ENCODE measurements at regions not wholly inside any gene's neighbourhood (a gene's known extent, or its start where the extent isn't known, plus 50 kb on each side); places are given as distances from the start of the nearest gene placed in this dataset.

- no peak for TF ChIP-seq POLR2A (IDR thresholded peaks at IDR 0.05; ENCODE audit: low read depth, low read length)
- TF ChIP-seq TAF1 (IDR thresholded peaks at IDR 0.05; ENCODE audit: low read depth, low read length), result no peak
- TF ChIP-seq POLR2AphosphoS5 (IDR thresholded peaks at IDR 0.05; ENCODE audit: low read depth, low read length), result no peak
These were observed 53.5 kb upstream of the DMRTB1 start for GRCh38 chr1:53405737-53406136.

Measured in GM12891 (cell line).